HEK293 (cell line): ENCODE measurements at regions not wholly inside any gene's neighbourhood (a gene's known extent, or its start where the extent isn't known, plus 50 kb on each side); places are given as distances from the start of the nearest gene placed in this dataset.

ENCODE experiments used
- CTCF ChIA-PET: fragments of 350-600 bp; formaldehyde crosslinking; extraction: SDS; loops from one replicate; lab custom pipeline; 2021; ENCODE audit warnings: antibody characterized with exemption; lab: Yijun Ruan, JAX
- POLR2A ChIA-PET: fragments of 300-600 bp; formaldehyde crosslinking; extraction: SDS; loops from one replicate; lab custom pipeline; 2020; ENCODE audit warnings: antibody characterized with exemption, inconsistent platforms; lab: Yijun Ruan, JAX
- H3K27ac ChIP-seq: fragments of 200-500 bp; sonication (Bioruptor generic); 2 replicates; pipeline ENCODE4 v1.5.1; 2014; ENCODE audit warnings: low read depth, low read length, control low read depth, inconsistent platforms; ENCODE audit errors: extremely low read depth
- H3K36me3 ChIP-seq, 2 experiments: fragments of 200-500 bp in 1 of 2; sonication (Bioruptor generic) in 1 of 2; 1 replicate in 1 of 2; 2 replicates in 1 of 2; pipeline ENCODE4 v1.5.1; 2014 to 2017; ENCODE audit warnings: inconsistent platforms in 2 of 2, low read length in 2 of 2; ENCODE audit not compliant: control insufficient read depth in 2 of 2, insufficient read depth in 1 of 2
- H3K4me1 ChIP-seq: fragments of 200-500 bp; sonication (Bioruptor generic); 2 replicates; pipeline ENCODE4 v1.5.1; 2014; ENCODE audit warnings: mild to moderate bottlenecking, low read length, inconsistent platforms; ENCODE audit not compliant: control insufficient read depth, insufficient read depth
- H3K4me3 ChIP-seq: 2 replicates; pipeline ENCODE4 v1.5.1; 2011; ENCODE audit warnings: low read depth, mild to moderate bottlenecking, control low read depth, low read length, moderate library complexity
- H3K9me3 ChIP-seq: fragments of 200-500 bp; sonication (Bioruptor generic); 2 replicates; pipeline ENCODE4 v1.5.1; 2014; ENCODE audit warnings: low read depth, low read length, inconsistent platforms; ENCODE audit not compliant: control insufficient read depth, insufficient read depth
- HOXD13 ChIP-seq: sonication (generic); formaldehyde crosslinking; IDR thresholded peaks from 2 replicates; pipeline ENCODE4 v1.8.0; 2022; ENCODE audit warnings: missing genetic modification reagents, borderline replicate concordance
- IKZF3 ChIP-seq: fragments of 450-650 bp; IDR thresholded peaks from 2 replicates; pipeline ENCODE4 v1.5.0; 2018; ENCODE audit warnings: missing biosample characterization, mild to moderate bottlenecking, missing genetic modification characterization, moderate library complexity
- KLF16 ChIP-seq: fragments of 450-650 bp; formaldehyde crosslinking; IDR thresholded peaks from 2 replicates; pipeline ENCODE4 v1.5.1; 2017; ENCODE audit warnings: missing biosample characterization, missing genetic modification characterization
- KLF7 ChIP-seq: fragments of 450-650 bp; formaldehyde crosslinking; IDR thresholded peaks from 2 replicates; pipeline ENCODE4 v1.5.1; 2016; ENCODE audit warnings: missing biosample characterization, missing genetic modification characterization, borderline replicate concordance
- SP3 ChIP-seq: fragments of 450-650 bp; formaldehyde crosslinking; IDR thresholded peaks from 2 replicates; pipeline ENCODE4 v1.5.1; 2016; ENCODE audit warnings: missing biosample characterization, missing genetic modification characterization
- ZEB2 ChIP-seq: fragments of 450-650 bp; formaldehyde crosslinking; IDR thresholded peaks from 2 replicates; pipeline ENCODE4 v1.5.1; 2016; ENCODE audit warnings: missing biosample characterization, missing genetic modification characterization
- ZNF341 ChIP-seq: fragments of 450-650 bp; formaldehyde crosslinking; IDR thresholded peaks from 2 replicates; pipeline ENCODE4; 2016; ENCODE audit warnings: low read depth, missing biosample characterization, missing genetic modification characterization
- ZNF394 ChIP-seq: fragments of 450-650 bp; formaldehyde crosslinking; IDR thresholded peaks from 2 replicates; pipeline ENCODE4 v1.5.1; 2016; ENCODE audit warnings: missing biosample characterization, missing genetic modification characterization, mild to moderate bottlenecking, moderate library complexity, borderline replicate concordance
- ZNF544 ChIP-seq: fragments of 450-650 bp; formaldehyde crosslinking; IDR thresholded peaks from 2 replicates; pipeline ENCODE4 v1.5.0; 2017; ENCODE audit warnings: missing biosample characterization, missing genetic modification characterization
- ZNF560 ChIP-seq: fragments of 450-650 bp; formaldehyde crosslinking; IDR thresholded peaks from 2 replicates; pipeline ENCODE4 v1.5.1; 2017; ENCODE audit warnings: missing biosample characterization, missing genetic modification characterization, borderline replicate concordance
- ZNF660 ChIP-seq: fragments of 450-650 bp; IDR thresholded peaks from 2 replicates; pipeline ENCODE4 v1.5.1; 2018; ENCODE audit warnings: missing biosample characterization, mild to moderate bottlenecking, missing genetic modification characterization
- ZNF707 ChIP-seq: fragments of 450-650 bp; formaldehyde crosslinking; IDR thresholded peaks from 2 replicates; pipeline ENCODE4 v1.5.1; 2016; ENCODE audit warnings: missing biosample characterization, missing genetic modification characterization
- TF ChIP-seq, protein P1 (sequence below): fragments of 450-650 bp; formaldehyde crosslinking; IDR thresholded peaks from 2 replicates; pipeline ENCODE4 v1.5.1; 2017; ENCODE audit warnings: missing biosample characterization, missing genetic modification characterization
- TF ChIP-seq, protein P2 (sequence below): fragments of 450-650 bp; formaldehyde crosslinking; IDR thresholded peaks from 2 replicates; pipeline ENCODE4 v1.5.1; 2016; ENCODE audit warnings: missing biosample characterization, missing genetic modification characterization
- TF ChIP-seq, protein P3 (sequence below): fragments of 450-650 bp; formaldehyde crosslinking; IDR thresholded peaks from 2 replicates; pipeline ENCODE4 v1.5.1; 2016; ENCODE audit warnings: missing biosample characterization, missing genetic modification characterization
- TF ChIP-seq, protein P4 (sequence below): fragments of 450-650 bp; formaldehyde crosslinking; IDR thresholded peaks from 2 replicates; pipeline ENCODE4 v1.5.1; 2016; ENCODE audit warnings: missing biosample characterization, missing genetic modification characterization
- TF ChIP-seq, protein P5 (sequence below): fragments of 450-650 bp; formaldehyde crosslinking; IDR thresholded peaks from 2 replicates; pipeline ENCODE4 v1.5.1; 2016; ENCODE audit warnings: missing biosample characterization, missing genetic modification characterization, borderline replicate concordance

DNA sequence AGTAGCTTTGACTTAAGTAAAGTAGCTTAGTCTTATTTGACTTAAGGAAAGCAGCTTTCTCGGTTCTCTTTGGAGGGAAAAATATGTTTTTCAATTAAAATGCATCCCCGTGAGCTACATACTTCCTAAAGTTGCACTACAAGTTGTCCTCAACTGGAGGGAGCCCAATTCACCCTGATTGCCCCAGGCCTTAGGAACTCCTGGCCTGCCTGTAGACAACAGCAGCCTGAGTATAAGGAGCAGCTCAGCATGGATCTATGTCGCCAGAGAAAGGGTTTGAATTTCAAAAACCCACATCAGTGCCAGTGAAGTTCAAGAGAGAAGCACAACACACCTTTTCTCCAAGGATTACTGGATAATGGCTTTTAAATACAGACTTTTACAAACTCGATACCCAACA, 772.0 kb downstream of the TNS3 start:
- CTCF ChIA-PET, result no interaction called here

DNA sequence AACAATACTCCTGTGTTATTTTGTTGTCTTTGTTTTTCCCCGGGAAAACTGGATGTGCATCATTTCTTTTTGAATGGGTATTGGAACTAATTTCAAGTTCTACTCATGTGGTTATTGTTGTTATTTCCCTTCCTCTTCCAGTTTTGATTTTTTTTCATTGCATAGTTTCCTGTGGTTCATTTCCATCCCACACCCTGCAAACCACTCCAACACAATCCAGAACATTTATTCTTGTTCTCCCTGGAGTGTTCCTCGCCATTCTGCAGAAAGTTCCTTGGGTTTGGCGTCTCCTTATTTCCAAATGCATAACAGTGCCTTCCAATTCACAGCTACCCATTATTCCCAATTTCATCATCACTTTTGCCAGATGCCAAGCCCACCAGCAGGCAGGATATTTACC, 775.1 kb downstream of the TNS3 start:
- ChIA-PET POLR2A (no interaction called here), CTCF (no interaction called here)
- no peaks in the 10 kb centered on the region for H3K4me1 ChIP-seq
- no peaks in the 10 kb centered on the region for H3K36me3 ChIP-seq
- H3K9me3 ChIP-seq, result no peaks in the 10 kb centered on the region
- H3K4me3 ChIP-seq, result no peak overlapping the region
- no peak overlapping the region for H3K27ac ChIP-seq
- TF ChIP-seq, protein P1, sequence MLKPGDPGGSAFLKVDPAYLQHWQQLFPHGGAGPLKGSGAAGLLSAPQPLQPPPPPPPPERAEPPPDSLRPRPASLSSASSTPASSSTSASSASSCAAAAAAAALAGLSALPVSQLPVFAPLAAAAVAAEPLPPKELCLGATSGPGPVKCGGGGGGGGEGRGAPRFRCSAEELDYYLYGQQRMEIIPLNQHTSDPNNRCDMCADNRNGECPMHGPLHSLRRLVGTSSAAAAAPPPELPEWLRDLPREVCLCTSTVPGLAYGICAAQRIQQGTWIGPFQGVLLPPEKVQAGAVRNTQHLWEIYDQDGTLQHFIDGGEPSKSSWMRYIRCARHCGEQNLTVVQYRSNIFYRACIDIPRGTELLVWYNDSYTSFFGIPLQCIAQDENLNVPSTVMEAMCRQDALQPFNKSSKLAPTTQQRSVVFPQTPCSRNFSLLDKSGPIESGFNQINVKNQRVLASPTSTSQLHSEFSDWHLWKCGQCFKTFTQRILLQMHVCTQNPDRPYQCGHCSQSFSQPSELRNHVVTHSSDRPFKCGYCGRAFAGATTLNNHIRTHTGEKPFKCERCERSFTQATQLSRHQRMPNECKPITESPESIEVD, result no peak
- TF ChIP-seq KLF16, result no peak
- no peak for TF ChIP-seq ZNF660 (tag by site-specific recombination)
- TF ChIP-seq, protein P2, sequence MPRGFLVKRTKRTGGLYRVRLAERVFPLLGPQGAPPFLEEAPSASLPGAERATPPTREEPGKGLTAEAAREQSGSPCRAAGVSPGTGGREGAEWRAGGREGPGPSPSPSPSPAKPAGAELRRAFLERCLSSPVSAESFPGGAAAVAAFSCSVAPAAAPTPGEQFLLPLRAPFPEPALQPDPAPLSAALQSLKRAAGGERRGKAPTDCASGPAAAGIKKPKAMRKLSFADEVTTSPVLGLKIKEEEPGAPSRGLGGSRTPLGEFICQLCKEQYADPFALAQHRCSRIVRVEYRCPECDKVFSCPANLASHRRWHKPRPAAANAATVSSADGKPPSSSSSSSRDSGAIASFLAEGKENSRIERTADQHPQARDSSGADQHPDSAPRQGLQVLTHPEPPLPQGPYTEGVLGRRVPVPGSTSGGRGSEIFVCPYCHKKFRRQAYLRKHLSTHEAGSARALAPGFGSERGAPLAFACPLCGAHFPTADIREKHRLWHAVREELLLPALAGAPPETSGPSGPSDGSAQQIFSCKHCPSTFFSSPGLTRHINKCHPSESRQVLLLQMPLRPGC, result no peak
- no peak for TF ChIP-seq ZNF544 (tag by site-specific recombination)
- TF ChIP-seq, protein P3, sequence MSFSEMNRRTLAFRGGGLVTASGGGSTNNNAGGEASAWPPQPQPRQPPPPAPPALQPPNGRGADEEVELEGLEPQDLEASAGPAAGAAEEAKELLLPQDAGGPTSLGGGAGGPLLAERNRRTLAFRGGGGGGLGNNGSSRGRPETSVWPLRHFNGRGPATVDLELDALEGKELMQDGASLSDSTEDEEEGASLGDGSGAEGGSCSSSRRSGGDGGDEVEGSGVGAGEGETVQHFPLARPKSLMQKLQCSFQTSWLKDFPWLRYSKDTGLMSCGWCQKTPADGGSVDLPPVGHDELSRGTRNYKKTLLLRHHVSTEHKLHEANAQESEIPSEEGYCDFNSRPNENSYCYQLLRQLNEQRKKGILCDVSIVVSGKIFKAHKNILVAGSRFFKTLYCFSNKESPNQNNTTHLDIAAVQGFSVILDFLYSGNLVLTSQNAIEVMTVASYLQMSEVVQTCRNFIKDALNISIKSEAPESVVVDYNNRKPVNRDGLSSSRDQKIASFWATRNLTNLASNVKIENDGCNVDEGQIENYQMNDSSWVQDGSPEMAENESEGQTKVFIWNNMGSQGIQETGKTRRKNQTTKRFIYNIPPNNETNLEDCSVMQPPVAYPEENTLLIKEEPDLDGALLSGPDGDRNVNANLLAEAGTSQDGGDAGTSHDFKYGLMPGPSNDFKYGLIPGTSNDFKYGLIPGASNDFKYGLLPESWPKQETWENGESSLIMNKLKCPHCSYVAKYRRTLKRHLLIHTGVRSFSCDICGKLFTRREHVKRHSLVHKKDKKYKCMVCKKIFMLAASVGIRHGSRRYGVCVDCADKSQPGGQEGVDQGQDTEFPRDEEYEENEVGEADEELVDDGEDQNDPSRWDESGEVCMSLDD (tag by site-specific recombination), result no peak
- no peak for TF ChIP-seq ZNF707 (tag by site-specific recombination)
- TF ChIP-seq ZNF341 (tag by site-specific recombination), result no peak

More for the DNA sequence above, 772.0 kb downstream of the TNS3 start:
- H3K4me1 ChIP-seq, result no peaks in the 10 kb centered on the region
- no peaks in the 10 kb centered on the region for H3K9me3 ChIP-seq
- H3K4me3 ChIP-seq, result no peak overlapping the region
- POLR2A ChIA-PET, result no interaction called here
- TF ChIP-seq ZEB2 (no peak), ZNF394 (tag by site-specific recombination) (no peak), SP3 (no peak), ZNF560 (no peak), ZNF660 (tag by site-specific recombination) (no peak), IKZF3 (tag by site-specific recombination) (no peak), HOXD13 (CRISPR knock-in tag) (no peak), KLF7 (no peak)
- TF ChIP-seq, protein P2, result no peak
- TF ChIP-seq, protein P4, sequence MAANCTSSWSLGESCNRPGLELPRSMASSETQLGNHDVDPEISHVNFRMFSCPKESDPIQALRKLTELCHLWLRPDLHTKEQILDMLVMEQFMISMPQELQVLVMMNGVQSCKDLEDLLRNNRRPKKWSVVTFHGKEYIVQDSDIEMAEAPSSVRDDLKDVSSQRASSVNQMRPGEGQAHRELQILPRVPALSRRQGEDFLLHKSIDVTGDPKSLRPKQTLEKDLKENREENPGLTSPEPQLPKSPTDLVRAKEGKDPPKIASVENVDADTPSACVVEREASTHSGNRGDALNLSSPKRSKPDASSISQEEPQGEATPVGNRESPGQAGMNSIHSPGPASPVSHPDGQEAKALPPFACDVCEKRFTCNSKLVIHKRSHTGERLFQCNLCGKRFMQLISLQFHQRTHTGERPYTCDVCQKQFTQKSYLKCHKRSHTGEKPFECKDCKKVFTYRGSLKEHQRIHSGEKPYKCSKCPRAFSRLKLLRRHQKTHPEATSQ, result no peak
- TF ChIP-seq, protein P5, sequence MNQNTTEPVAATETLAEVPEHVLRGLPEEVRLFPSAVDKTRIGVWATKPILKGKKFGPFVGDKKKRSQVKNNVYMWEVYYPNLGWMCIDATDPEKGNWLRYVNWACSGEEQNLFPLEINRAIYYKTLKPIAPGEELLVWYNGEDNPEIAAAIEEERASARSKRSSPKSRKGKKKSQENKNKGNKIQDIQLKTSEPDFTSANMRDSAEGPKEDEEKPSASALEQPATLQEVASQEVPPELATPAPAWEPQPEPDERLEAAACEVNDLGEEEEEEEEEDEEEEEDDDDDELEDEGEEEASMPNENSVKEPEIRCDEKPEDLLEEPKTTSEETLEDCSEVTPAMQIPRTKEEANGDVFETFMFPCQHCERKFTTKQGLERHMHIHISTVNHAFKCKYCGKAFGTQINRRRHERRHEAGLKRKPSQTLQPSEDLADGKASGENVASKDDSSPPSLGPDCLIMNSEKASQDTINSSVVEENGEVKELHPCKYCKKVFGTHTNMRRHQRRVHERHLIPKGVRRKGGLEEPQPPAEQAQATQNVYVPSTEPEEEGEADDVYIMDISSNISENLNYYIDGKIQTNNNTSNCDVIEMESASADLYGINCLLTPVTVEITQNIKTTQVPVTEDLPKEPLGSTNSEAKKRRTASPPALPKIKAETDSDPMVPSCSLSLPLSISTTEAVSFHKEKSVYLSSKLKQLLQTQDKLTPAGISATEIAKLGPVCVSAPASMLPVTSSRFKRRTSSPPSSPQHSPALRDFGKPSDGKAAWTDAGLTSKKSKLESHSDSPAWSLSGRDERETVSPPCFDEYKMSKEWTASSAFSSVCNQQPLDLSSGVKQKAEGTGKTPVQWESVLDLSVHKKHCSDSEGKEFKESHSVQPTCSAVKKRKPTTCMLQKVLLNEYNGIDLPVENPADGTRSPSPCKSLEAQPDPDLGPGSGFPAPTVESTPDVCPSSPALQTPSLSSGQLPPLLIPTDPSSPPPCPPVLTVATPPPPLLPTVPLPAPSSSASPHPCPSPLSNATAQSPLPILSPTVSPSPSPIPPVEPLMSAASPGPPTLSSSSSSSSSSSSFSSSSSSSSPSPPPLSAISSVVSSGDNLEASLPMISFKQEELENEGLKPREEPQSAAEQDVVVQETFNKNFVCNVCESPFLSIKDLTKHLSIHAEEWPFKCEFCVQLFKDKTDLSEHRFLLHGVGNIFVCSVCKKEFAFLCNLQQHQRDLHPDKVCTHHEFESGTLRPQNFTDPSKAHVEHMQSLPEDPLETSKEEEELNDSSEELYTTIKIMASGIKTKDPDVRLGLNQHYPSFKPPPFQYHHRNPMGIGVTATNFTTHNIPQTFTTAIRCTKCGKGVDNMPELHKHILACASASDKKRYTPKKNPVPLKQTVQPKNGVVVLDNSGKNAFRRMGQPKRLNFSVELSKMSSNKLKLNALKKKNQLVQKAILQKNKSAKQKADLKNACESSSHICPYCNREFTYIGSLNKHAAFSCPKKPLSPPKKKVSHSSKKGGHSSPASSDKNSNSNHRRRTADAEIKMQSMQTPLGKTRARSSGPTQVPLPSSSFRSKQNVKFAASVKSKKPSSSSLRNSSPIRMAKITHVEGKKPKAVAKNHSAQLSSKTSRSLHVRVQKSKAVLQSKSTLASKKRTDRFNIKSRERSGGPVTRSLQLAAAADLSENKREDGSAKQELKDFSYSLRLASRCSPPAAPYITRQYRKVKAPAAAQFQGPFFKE (tag by site-specific recombination), result no peak
- no peaks in the 10 kb centered on the region for H3K36me3 ChIP-seq
- H3K27ac ChIP-seq, result no peak overlapping the region
